Epithelial cell of esophagus (primary cell): ENCODE measurements at regions not wholly inside any gene's neighbourhood (a gene's known extent, or its start where the extent isn't known, plus 50 kb on each side); places are given as distances from the start of the nearest gene placed in this dataset.

Experiments used
- DNase-seq: peaks from one replicate; pipeline ENCODE4 v3.0.0; 2010; ENCODE audit warnings: low read depth
- H3K4me3 ChIP-seq: 2 replicates; pipeline ENCODE4 v1.5.1; 2011; ENCODE audit warnings: mild to moderate bottlenecking, low read length, control low read depth
- TF ChIP-seq, protein P1 (sequence below): IDR thresholded peaks from 2 replicates; pipeline ENCODE4 v1.5.1; 2011; ENCODE audit warnings: low read depth, mild to moderate bottlenecking, low read length, control low read depth, inconsistent platforms; ENCODE audit not compliant: insufficient read depth; ENCODE audit errors: missing control alignments

DNA sequence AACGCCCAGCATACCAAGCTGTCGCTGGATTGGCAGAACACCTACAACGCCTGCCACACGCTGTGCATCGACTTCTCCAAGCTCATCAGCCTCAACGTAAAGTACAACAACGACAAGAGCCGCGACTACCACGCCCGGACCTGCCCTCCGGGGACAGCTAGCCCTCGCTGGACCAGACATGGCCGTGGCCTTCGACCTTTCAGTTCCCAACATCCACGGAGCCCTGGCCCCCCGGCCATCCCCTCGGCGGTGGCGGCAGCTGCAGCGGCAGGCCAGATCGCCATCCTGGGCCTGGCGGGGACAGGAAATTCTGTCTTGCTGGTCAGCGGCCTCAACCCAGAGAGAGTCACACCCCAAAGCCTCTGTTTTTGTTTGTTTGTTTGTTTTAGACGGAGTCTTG, 132.6 kb upstream of the FUT8 start:
- no peak for DNase-seq

DNA sequence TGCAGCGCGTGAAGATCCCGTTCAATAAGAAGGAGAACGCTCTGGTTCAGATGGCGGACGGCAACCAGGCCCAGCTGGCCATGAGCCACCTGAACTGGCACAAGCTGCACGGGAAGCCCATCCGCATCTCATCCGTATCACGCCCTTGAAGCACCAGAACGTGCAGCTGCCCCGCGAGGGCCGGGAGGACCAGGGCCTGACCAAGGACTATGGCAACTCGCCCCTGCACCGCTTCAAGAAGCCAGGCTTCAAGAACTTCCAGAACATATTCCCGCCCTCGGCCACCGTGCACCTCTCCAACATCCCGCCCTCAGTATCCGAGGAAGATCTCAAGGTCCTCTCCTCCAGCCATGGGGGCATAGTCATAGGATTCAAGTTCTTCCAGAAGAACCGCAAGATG, 131.9 kb upstream of the FUT8 start:
- no peak overlapping the region for H3K4me3 ChIP-seq
- DNase-seq = no peak
- TF ChIP-seq, protein P1, sequence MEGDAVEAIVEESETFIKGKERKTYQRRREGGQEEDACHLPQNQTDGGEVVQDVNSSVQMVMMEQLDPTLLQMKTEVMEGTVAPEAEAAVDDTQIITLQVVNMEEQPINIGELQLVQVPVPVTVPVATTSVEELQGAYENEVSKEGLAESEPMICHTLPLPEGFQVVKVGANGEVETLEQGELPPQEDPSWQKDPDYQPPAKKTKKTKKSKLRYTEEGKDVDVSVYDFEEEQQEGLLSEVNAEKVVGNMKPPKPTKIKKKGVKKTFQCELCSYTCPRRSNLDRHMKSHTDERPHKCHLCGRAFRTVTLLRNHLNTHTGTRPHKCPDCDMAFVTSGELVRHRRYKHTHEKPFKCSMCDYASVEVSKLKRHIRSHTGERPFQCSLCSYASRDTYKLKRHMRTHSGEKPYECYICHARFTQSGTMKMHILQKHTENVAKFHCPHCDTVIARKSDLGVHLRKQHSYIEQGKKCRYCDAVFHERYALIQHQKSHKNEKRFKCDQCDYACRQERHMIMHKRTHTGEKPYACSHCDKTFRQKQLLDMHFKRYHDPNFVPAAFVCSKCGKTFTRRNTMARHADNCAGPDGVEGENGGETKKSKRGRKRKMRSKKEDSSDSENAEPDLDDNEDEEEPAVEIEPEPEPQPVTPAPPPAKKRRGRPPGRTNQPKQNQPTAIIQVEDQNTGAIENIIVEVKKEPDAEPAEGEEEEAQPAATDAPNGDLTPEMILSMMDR = no peak

More for the DNA sequence above, 132.6 kb upstream of the FUT8 start:
- TF ChIP-seq, protein P1 = no peak
- no peak overlapping the region for H3K4me3 ChIP-seq

DNA sequence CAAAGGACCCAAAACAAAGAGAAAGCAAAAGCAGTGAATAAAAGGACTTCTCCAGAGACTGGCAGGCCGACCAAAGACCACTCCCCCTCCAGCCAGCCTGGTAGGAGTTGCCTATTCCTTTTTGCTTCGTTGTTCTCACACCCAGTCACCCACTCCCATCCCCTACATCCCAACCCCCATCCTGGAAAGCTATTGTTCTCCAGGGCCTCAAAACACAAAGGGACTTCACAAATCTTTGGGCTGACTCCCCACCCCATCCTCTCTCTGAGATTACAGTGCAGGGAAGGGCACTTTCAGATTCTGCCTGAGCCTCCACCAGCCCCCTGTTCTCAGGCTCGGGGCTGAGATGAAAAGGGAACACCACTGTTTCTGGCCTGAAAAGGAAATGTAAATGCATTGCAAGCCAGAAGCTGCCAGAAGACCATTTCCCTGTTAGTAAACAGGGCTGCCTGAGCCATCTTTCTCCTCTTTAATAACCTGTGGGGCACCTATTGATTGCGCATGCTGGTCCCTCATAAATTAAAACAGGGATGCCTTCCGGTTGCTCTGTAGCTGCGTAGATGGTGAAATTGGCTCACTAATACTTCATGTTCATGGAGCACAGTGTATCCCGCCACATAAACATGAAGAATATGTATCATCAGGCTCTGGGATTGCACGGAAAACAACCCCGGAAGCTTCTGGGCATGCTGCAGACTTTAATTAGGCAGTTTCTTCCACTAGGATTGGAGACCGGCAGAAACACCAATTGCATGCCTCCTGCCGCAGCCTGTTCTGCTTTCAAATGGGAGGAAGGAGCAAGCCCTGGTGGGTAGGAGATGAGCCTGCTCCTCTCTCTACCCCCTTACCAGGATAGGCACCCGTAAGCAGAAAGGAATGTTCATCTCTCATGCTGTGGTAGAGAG, 130.3 kb upstream of the FUT8 start:
- no peak overlapping the region for H3K4me3 ChIP-seq
- TF ChIP-seq, protein P1 = no peak
- DNase-seq = no peak

DNA sequence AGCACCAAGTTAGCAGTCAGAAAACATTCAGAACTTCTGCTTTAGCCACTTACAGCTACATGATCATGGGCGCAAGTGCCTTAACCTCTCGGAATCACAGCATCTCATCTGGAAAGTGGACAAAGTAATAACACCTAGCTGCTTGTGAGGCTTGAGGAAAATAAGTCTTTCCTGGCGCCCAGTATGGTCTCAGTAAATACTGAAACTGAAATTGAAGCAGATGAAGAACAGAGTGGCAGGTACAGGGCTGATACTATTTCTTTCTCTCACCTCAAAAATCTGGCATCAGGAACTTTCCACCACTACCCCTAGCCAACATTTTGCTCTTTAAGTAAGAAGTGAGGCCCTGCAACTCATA, 129.7 kb upstream of the FUT8 start:
- no peak for DNase-seq
- TF ChIP-seq, protein P1 = no peak
- H3K4me3 ChIP-seq = no peak overlapping the region

DNA sequence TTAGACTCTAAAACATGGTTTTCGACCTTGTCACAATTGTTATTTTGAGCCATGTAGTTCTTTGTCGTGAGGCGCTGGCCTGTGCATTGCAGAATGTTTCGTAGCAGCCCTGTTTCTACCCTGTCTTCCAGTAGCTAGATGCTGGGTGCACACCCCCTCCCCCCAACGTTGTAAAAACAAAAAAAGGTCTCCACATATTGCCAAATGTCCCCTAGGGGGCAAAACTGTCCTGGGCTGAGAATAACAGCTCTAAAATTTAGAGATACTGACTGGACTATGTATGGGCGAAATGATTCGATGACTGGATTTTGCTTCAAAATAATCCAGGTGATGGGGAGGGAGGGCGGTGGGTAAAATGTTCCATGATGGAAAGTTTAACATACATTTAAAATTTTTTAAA, 126.1 kb upstream of the FUT8 start:
- DNase-seq = no peak
- TF ChIP-seq, protein P1 = no peak

DNA sequence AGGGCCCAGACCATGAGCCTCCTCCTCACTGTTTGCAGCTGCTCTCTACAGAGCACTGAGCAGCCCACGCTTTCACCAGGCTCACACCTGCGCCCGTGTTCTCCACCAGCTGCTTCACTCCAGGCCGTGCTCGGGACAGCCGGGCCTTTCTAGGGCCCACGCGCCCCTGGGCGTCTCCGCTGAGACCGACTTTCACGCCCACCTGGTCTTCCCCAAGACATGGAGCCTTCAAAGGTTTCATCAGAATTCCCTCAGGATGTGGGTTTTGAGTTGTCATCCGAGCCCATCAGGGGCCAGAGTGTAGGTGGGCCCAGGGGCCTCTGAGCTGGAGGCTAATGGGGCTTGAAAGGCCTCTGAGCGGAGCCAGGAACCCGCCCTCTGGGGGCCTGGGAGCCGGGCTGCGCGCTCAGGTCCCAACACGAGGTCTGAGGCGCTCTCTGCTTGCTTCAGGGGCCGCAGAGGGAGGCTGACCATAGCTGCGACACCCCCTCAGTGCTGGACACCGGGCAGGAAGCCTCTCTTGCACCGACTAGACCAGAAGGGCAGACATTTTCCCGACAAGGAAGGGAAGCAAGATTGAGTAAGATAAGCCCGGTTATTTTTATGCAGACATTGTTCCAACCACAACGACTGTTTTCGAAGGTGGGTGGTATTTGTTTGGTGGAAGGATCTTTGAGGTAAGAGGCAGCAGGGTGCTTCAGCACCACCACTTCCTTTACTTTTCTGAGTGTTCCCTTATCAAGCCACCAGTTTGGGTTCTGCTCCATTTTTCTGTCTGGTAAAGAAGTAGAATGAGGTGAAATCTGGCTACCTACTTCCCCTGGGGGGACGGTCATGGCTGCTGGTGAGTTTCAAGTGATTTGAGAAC, 125.0 kb upstream of the FUT8 start:
- DNase-seq = no peak
- TF ChIP-seq, protein P1 = no peak
- no peak overlapping the region for H3K4me3 ChIP-seq

More for the DNA sequence above, 126.1 kb upstream of the FUT8 start:
- H3K4me3 ChIP-seq = no peak overlapping the region
